NCI-H1694 treated with DMSO at 0.1 percent for 48 hours (cell line): ENCODE measurements at regions not wholly inside any gene's neighbourhood (a gene's known extent, or its start where the extent isn't known, plus 50 kb on each side); places are given as distances from the start of the nearest gene placed in this dataset.
"Not testable (repeated sequence)": the region's sequence is repeated elsewhere in the genome, so short reads cannot be mapped to it uniquely, and the experiment has no call there.

Experiments used
- DNase-seq: peaks from one replicate; lab custom pipeline; 2025; lab: John Stamatoyannopoulos, UW

GRCh38 chr4:186981161-186981560 lies 257.5 kb upstream of the FAT1 start:
- no peak for DNase-seq

DNA sequence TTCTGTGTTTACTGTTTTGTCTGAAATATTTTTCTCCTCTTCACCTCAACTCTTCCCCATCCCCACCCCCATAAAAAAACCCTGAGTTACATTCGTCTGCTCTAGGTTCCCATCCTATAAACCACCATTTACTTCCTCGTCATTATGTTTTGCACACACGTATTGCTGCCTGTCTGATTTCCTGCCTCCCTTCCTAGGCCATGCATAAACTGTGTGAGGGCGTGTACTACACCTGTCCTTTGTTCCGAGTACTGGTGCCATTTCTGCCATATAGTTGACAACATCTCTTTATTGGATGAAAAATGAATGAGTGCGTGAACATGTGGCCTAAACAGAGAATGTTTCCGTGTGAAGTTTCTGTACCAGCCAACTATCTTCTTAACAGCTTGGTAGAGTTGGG lies 258.5 kb upstream of the FAT1 start:
- no peak for DNase-seq

- DNase-seq = no peak
These were observed 260.5 kb upstream of the FAT1 start for GRCh38 chr4:186984105-186984644.

DNA sequence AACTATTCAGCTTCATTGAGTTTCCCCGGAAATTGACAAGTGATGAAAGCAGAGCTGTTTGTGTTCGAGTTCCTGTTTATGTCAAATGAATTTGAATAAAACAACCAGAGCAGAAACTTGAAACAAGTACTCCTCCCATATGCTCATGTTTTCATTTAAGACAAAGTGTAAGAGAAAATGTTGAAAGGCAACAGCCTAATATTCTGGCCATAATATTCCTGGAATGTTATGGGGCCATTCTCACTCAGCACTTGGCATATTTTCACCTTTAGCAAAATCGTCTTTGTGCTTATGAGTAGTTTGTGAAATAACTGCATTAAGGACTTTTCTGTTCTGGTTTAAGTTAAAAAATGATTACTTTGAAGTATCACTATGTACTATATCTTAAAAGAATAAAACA lies 276.0 kb upstream of the FAT1 start:
- no peak for DNase-seq

GRCh38 chr4:187000281-187000680 lies 276.6 kb upstream of the FAT1 start:
- no peak for DNase-seq

- DNase-seq = not testable (repeated sequence)
These were observed 278.5 kb upstream of the FAT1 start for GRCh38 chr4:187002133-187002532.

- no peak for DNase-seq
These were observed 281.0 kb upstream of the FAT1 start for GRCh38 chr4:187004628-187005027.

GRCh38 chr4:187006189-187006618 lies 282.5 kb upstream of the FAT1 start:
- DNase-seq = no peak

- DNase-seq = no peak
These were observed 286.4 kb upstream of the FAT1 start for GRCh38 chr4:187010052-187010451.

GRCh38 chr4:187016101-187016500 lies 292.4 kb upstream of the FAT1 start:
- DNase-seq = no peak

GRCh38 chr4:187017147-187017546 lies 293.5 kb upstream of the FAT1 start:
- no peak for DNase-seq

DNA sequence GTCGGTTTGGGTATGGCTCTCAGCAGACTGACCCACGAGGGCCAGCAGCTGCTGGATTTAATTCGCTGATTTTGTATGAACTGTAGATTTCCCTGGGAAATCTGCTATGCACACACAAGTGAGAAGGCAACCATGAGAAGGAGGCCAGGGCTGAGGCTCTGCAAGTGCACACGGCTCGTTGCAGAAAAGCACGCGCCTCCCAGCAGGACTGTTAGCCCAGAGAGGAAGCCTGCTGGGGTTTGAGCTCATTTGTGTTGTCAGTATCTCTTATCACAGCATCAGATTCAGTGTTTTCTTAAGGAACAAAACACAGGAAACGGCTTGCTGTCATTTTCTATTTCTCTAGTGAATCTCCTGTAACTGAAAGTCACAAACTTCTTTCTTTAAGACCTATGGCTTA lies 296.2 kb upstream of the FAT1 start:
- DNase-seq = no peak

DNA sequence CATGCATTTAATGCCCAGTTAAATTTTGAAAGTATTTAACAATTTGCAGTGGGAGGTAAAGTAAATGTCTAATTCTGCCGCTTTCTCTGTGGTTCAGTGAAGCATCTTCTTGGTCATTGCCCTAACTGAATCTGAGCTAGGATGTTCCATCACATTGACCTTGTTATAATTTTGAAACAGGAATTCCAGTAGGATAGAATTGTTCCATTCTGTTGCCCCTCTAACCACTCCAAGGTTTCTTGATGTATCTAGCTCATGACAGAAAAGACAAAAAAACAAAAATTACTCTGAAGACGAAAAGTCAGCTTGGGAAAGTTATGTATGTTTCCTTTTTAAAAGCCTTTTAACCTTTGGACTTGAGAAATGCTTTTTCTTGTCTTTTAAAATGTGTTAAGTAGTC lies 297.0 kb upstream of the FAT1 start:
- no peak for DNase-seq

DNA sequence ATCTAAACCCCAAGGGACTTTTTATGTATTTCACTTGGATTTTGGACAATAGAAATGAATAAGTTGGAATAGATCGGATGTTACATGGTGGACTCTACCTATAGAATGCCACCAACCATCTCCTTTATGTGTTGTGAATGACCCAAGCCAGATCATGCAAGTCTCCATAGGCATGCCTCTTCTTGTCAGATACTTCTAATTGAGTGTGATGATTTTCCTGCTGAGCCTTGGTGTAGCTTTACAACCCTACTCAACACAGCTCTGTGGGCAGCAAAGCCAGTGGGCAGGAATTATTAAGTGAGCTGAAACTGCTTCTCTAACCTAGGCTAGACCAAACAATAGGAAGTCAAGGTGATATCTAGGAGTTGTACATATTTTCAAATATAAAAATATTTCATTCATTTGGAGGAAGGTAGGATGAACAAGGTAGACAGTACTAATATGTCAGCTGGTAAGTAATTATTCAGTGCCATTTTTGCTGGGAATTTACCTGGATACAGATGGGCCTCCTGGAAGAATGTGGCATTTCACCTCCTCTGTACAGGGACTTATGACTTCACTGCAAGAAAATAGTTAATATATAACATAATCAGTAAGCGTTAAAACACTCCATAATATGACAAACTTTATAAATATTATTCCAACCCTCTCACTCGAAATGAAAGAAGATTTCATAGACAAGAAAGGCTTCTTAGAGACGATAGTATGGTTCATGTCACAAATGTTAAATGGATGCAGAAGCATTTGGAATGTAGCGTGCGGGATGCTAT lies 298.0 kb upstream of the FAT1 start:
- no peak for DNase-seq

DNA sequence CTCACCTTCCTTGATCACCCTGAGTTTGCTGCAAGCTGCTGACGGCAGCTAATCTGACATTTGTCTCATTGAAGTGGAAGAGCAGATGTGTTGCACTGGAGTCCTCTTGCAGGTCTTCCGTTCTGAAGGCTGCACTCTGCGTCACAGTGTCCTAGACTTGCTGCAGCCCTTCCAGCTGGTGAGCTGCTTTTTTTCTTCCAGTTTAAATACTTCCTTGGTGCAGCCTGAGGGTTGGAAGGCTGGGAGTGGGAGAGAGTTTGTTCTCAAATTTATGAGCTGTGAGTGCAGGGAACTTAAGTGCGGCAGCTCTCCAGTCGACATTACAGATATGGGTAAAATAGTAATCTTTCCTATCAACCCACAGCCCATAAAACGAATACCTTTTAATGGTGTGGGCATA lies 303.6 kb upstream of the FAT1 start:
- no peak for DNase-seq

DNA sequence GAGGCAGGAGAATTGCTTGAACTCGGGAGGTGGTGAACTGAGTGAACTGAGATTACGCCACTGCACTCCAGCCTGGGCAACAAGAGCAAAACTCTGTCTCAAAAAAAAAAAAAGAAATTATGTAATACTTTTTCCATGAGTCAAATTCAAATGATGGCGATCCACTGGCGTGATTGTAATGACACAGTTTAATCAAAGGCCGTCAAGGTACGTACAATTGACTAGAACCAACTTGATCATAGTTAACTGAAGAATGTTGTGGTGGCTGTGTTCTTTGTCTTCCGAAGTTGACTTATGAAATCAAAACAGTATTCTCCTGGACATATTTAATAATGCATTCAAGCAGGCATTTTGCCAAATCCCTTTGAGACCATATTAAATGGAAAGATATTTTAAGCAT lies 318.6 kb upstream of the FAT1 start:
- no peak for DNase-seq

GRCh38 chr4:187046471-187046870 lies 322.8 kb upstream of the FAT1 start:
- DNase-seq = no peak

GRCh38 chr4:187059021-187059420 lies 335.4 kb upstream of the FAT1 start:
- DNase-seq = no peak

- DNase-seq = no peak
These were observed 336.2 kb upstream of the FAT1 start for GRCh38 chr4:187059895-187060294.

DNA sequence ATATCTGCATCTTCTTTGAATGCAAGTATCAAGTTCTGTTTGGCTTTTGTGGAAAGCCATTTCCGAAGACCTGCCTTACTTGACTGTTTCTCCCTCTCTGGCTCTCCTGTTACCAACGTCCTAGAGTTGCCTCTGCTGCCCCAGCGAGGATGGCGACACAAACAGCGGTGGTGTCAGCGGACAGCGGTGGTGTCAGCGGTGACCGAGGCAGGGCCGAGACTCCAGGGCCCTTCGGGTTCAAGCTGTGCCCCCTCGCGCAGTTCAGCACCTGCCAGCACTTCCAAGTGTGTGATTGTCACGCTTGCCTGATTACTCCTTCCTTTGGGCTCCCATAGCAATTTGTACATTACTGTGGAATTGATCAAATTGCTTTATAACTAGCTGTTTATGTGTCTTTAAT lies 336.9 kb upstream of the FAT1 start:
- no peak for DNase-seq

DNA sequence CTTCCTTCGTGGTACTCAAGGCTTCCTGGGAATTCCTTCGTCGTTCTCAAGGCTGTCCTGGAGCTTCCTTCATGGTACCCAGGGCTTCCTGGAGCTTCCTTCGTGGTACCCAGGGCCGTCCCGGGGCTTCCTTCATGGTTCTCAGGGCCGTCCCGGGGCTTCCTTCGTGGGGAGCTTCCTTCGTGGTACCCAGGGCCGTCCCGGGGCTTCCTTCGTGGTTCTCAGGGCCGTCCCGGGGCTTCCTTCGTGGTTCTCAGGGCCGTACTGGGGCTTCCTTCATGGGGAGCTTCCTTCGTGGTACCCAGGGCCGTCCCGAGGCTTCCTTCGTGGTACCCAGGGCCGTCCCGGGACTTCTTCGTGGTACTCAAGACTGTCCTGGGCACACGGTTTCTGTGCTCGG lies 339.6 kb upstream of the FAT1 start:
- no peak for DNase-seq

- no peak for DNase-seq
These were observed 340.4 kb upstream of the FAT1 start for GRCh38 chr4:187064033-187064432.

- DNase-seq = no peak
These were observed 341.7 kb upstream of the FAT1 start for GRCh38 chr4:187065396-187065795.

- DNase-seq = no peak
These were observed 342.1 kb upstream of the FAT1 start for GRCh38 chr4:187065806-187066205.
